GM23338 (cell line): ENCODE measurements at regions not wholly inside any gene's neighbourhood (a gene's known extent, or its start where the extent isn't known, plus 50 kb on each side); places are given as distances from the start of the nearest gene placed in this dataset.

ENCODE experiments used
- EZH2phosphoT487 ChIP-seq: fragments of 200-600 bp; sonication (generic); IDR thresholded peaks from one replicate; pipeline ENCODE4 v1.8.1; 2018; ENCODE audit warnings: antibody characterized with exemption; ENCODE audit not compliant: unreplicated experiment
- ZNF331 ChIP-seq: fragments of 250-450 bp; sonication (Bioruptor Pico); IDR thresholded peaks from 2 replicates; pipeline ENCODE4 v1.5.0; 2020; ENCODE audit warnings: low read depth, mild to moderate bottlenecking, moderate library complexity
- TF ChIP-seq, protein P1 (sequence below), 2 experiments: fragments of 200-600 bp in 1 of 2; sonication (generic) in 1 of 2; conservative IDR thresholded peaks; 2 replicates each; pipeline versions ENCODE4 v1.5.1 to v1.6.1; 2016 to 2017; ENCODE audit warnings: antibody characterized with exemption in 2 of 2, low read depth in 2 of 2, mild to moderate bottlenecking in 2 of 2, moderate library complexity in 1 of 2
- TF ChIP-seq, protein P2 (sequence below): IDR thresholded peaks from 2 replicates; pipeline ENCODE4 v1.6.1; 2016; ENCODE audit warnings: antibody characterized with exemption

DNA sequence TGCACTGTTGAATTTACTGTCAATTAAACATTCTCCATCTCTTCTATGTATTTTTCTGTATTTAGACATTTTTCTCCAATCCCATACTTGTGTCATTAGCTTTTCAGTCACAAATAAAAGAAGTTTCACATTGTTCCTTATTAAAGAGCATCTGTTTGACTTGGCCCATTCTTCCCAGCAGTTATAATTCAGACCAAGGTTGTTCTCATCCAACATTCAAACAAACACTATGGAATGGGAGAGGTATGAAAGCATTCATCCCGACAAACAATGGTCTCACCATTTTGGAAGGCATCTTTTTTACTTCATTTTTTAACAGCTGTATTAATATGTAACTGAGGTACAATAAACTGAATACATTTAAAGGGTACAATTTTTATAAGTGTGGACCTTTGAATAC lies 208.8 kb upstream of the MAF start:
- TF ChIP-seq, protein P1, sequence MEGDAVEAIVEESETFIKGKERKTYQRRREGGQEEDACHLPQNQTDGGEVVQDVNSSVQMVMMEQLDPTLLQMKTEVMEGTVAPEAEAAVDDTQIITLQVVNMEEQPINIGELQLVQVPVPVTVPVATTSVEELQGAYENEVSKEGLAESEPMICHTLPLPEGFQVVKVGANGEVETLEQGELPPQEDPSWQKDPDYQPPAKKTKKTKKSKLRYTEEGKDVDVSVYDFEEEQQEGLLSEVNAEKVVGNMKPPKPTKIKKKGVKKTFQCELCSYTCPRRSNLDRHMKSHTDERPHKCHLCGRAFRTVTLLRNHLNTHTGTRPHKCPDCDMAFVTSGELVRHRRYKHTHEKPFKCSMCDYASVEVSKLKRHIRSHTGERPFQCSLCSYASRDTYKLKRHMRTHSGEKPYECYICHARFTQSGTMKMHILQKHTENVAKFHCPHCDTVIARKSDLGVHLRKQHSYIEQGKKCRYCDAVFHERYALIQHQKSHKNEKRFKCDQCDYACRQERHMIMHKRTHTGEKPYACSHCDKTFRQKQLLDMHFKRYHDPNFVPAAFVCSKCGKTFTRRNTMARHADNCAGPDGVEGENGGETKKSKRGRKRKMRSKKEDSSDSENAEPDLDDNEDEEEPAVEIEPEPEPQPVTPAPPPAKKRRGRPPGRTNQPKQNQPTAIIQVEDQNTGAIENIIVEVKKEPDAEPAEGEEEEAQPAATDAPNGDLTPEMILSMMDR (conservative IDR thresholded peaks at IDR 0.05; ENCODE audit: low read depth in 2 of 2) = no peak
- no peak for TF ChIP-seq EZH2phosphoT487
- TF ChIP-seq ZNF331 (CRISPR knock-in tag) = no peak
- TF ChIP-seq, protein P2, sequence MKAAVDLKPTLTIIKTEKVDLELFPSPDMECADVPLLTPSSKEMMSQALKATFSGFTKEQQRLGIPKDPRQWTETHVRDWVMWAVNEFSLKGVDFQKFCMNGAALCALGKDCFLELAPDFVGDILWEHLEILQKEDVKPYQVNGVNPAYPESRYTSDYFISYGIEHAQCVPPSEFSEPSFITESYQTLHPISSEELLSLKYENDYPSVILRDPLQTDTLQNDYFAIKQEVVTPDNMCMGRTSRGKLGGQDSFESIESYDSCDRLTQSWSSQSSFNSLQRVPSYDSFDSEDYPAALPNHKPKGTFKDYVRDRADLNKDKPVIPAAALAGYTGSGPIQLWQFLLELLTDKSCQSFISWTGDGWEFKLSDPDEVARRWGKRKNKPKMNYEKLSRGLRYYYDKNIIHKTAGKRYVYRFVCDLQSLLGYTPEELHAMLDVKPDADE = no peak
